ENCODE measurements at regions not wholly inside any gene's neighbourhood (a gene's known extent, or its start where the extent isn't known, plus 50 kb on each side); places are given as distances from the start of the nearest gene placed in this dataset.
"Not testable (repeated sequence)": the region's sequence is repeated elsewhere in the genome, so short reads cannot be mapped to it uniquely, and the experiment has no call there.

- no CpG with 5 or more reads among the region's 2 CpGs for WGBS (ENCODE audit: insufficient coverage, insufficient read length)
- Histone ChIP-seq H3K4me1 (ENCODE audit: control insufficient read depth, insufficient read depth, low read length) (no peaks in the 10 kb centered on the region), H3K4me3 (ENCODE audit: low read length) (no peak overlapping the region), H3K36me3 (ENCODE audit: control insufficient read depth, insufficient read depth, low read length) (no peaks in the 10 kb centered on the region), H3K27me3 (ENCODE audit: control insufficient read depth, insufficient read depth, low read length) (no peaks in the 10 kb centered on the region), H3K9me3 (ENCODE audit: control insufficient read depth, insufficient read depth, low read length) (no peaks in the 10 kb centered on the region), H3K27ac (ENCODE audit: low read length) (no peak overlapping the region)
- no peak for DNase-seq (ENCODE audit: low read depth, low spot score)
These were observed 626.6 kb upstream of the CITED2 start for GRCh38 chr6:140001005-140001404.

- no CpG with 5 or more reads among the region's 18 CpGs for WGBS (ENCODE audit: insufficient coverage, insufficient read length)
- not testable (repeated sequence) for H3K9me3 ChIP-seq (ENCODE audit: control insufficient read depth, insufficient read depth, low read length)
These were observed 625.2 kb upstream of the CITED2 start for GRCh38 chr6:139999661-140000060.

DNA sequence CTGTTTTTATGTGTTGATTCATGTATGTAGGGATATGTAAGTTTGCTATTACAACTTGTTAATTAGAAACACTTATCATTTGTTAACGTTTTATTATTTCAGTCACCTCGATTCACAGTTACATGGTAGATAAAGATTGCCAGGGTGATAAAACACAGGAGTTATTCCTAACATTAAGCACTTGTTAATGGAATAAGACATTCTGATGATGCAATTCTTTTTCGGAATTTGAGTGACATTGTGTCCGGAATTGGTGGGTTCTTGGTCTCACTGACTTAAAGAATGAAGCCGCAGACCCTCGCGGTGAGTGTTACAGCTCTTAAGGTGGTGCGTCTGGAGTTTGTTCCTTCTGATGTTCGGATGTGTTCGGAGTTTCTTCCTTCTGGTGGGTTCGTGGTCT, 624.0 kb upstream of the CITED2 start:
- WGBS (ENCODE audit: insufficient coverage, insufficient read length) = no CpG with 5 or more reads among the region's 11 CpGs
- not testable (repeated sequence) for H3K36me3 ChIP-seq (ENCODE audit: control insufficient read depth, insufficient read depth, low read length); H3K27ac ChIP-seq (ENCODE audit: low read length); H3K4me3 ChIP-seq (ENCODE audit: low read length); H3K27me3 ChIP-seq (ENCODE audit: control insufficient read depth, insufficient read depth, low read length); H3K9me3 ChIP-seq (ENCODE audit: control insufficient read depth, insufficient read depth, low read length); H3K4me1 ChIP-seq (ENCODE audit: control insufficient read depth, insufficient read depth, low read length); DNase-seq (ENCODE audit: low read depth, low spot score)

More at GRCh38 chr6:139999661-140000060, 625.2 kb upstream of the CITED2 start:
- H3K27me3 ChIP-seq (ENCODE audit: control insufficient read depth, insufficient read depth, low read length); H3K36me3 ChIP-seq (ENCODE audit: control insufficient read depth, insufficient read depth, low read length); H3K27ac ChIP-seq (ENCODE audit: low read length); H3K4me1 ChIP-seq (ENCODE audit: control insufficient read depth, insufficient read depth, low read length); DNase-seq (ENCODE audit: low read depth, low spot score); H3K4me3 ChIP-seq (ENCODE audit: low read length): not testable (repeated sequence)

GRCh38 chr6:139996253-139996834, 621.9 kb upstream of the CITED2 start:
- DNase-seq (ENCODE audit: low read depth, low spot score) = no peak
- Histone ChIP-seq H3K27ac (ENCODE audit: low read length) (no peak overlapping the region), H3K9me3 (ENCODE audit: control insufficient read depth, insufficient read depth, low read length) (no peaks in the 10 kb centered on the region), H3K4me3 (ENCODE audit: low read length) (no peak overlapping the region), H3K4me1 (ENCODE audit: control insufficient read depth, insufficient read depth, low read length) (no peaks in the 10 kb centered on the region), H3K27me3 (ENCODE audit: control insufficient read depth, insufficient read depth, low read length) (no peaks in the 10 kb centered on the region), H3K36me3 (ENCODE audit: control insufficient read depth, insufficient read depth, low read length) (no peaks in the 10 kb centered on the region)
- WGBS (ENCODE audit: insufficient coverage, insufficient read length) = no CpG with 5 or more reads among the region's 6 CpGs

- no peaks in the 10 kb centered on the region for H3K9me3 ChIP-seq (ENCODE audit: control insufficient read depth, insufficient read depth, low read length)
- H3K4me3 ChIP-seq (ENCODE audit: low read length) = no peak overlapping the region
- no peaks in the 10 kb centered on the region for H3K36me3 ChIP-seq (ENCODE audit: control insufficient read depth, insufficient read depth, low read length)
- no peak for DNase-seq (ENCODE audit: low read depth, low spot score)
- H3K4me1 ChIP-seq (ENCODE audit: control insufficient read depth, insufficient read depth, low read length) = no peaks in the 10 kb centered on the region
- no peak overlapping the region for H3K27ac ChIP-seq (ENCODE audit: low read length)
- H3K27me3 ChIP-seq (ENCODE audit: control insufficient read depth, insufficient read depth, low read length) = no peaks in the 10 kb centered on the region
These were observed 620.5 kb upstream of the CITED2 start for GRCh38 chr6:139994998-139995397.

DNA sequence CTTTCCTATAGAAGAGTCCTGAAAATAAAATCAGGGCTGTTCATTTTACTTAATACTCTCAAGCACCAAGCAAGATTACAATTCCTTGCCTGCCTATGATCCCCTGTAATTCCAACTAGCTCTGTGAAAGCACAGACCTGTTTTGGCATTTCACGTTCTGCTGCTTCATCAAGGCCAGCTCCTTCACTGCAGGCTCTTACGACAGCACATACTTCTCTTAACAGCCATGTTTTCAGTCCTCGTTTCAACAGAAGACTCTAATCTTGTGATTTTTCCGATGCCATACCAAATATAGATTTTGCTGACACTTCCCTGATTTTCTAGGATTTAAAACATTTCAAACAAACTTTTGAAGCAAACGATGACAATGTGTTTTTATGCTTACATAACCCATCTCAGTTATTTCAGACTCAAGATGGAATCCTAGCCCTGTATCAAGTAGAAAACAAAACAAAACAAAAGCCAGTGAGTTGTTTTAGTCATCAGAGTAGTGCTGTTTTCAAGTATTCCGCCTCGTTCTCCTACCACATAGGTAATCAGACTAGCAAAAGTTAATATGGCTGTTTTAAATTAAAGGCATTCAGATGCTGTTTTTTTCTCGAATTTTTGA, 616.5 kb upstream of the CITED2 start:
- H3K27me3 ChIP-seq (ENCODE audit: control insufficient read depth, insufficient read depth, low read length) = no peaks in the 10 kb centered on the region
- no peak overlapping the region for H3K27ac ChIP-seq (ENCODE audit: low read length)
- no peak for DNase-seq (ENCODE audit: low read depth, low spot score)
- H3K36me3 ChIP-seq (ENCODE audit: control insufficient read depth, insufficient read depth, low read length) = no peaks in the 10 kb centered on the region
- no peaks in the 10 kb centered on the region for H3K9me3 ChIP-seq (ENCODE audit: control insufficient read depth, insufficient read depth, low read length)
- H3K4me1 ChIP-seq (ENCODE audit: control insufficient read depth, insufficient read depth, low read length) = no peaks in the 10 kb centered on the region
- WGBS (ENCODE audit: insufficient coverage, insufficient read length) = no CpG with 5 or more reads among the region's 8 CpGs
- H3K4me3 ChIP-seq (ENCODE audit: low read length) = no peak overlapping the region

- H3K4me3 ChIP-seq (ENCODE audit: low read length) = no peak overlapping the region
- no peaks in the 10 kb centered on the region for H3K4me1 ChIP-seq (ENCODE audit: control insufficient read depth, insufficient read depth, low read length)
- H3K27me3 ChIP-seq (ENCODE audit: control insufficient read depth, insufficient read depth, low read length) = no peaks in the 10 kb centered on the region
- no peak overlapping the region for H3K27ac ChIP-seq (ENCODE audit: low read length)
- H3K36me3 ChIP-seq (ENCODE audit: control insufficient read depth, insufficient read depth, low read length) = no peaks in the 10 kb centered on the region
- no peak for DNase-seq (ENCODE audit: low read depth, low spot score)
- WGBS (ENCODE audit: insufficient coverage, insufficient read length) = no CpG with 5 or more reads among the region's 4 CpGs
- no peaks in the 10 kb centered on the region for H3K9me3 ChIP-seq (ENCODE audit: control insufficient read depth, insufficient read depth, low read length)
These were observed 615.7 kb upstream of the CITED2 start for GRCh38 chr6:139990026-139990686.

GRCh38 chr6:139988685-139989084, 614.2 kb upstream of the CITED2 start:
- Histone ChIP-seq H3K27ac (ENCODE audit: low read length) (no peak overlapping the region), H3K9me3 (ENCODE audit: control insufficient read depth, insufficient read depth, low read length) (no peaks in the 10 kb centered on the region)
- DNase-seq (ENCODE audit: low read depth, low spot score) = no peak

DNA sequence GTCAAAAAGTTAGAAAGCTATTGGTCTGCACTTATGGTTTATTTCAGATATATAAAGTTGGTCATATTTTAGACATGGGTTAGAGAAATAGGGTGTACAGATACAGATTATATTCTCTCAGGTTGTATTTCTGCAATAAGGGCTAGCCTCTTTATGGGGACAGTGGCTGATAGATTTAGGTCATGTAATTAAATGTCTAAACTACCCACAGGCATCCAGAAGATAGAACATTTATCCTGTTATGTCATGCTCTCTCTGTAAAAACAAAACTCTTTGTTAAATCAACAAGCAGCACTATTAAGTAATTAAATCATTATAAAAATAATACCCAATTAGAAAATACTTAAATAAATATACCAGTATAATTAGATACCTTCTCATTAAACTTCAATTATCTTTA, 612.6 kb upstream of the CITED2 start:
- Histone ChIP-seq H3K27ac (ENCODE audit: low read length) (no peak overlapping the region), H3K27me3 (ENCODE audit: control insufficient read depth, insufficient read depth, low read length) (no peaks in the 10 kb centered on the region), H3K36me3 (ENCODE audit: control insufficient read depth, insufficient read depth, low read length) (no peaks in the 10 kb centered on the region), H3K4me3 (ENCODE audit: low read length) (no peak overlapping the region), H3K9me3 (ENCODE audit: control insufficient read depth, insufficient read depth, low read length) (no peaks in the 10 kb centered on the region), H3K4me1 (ENCODE audit: control insufficient read depth, insufficient read depth, low read length) (peaks cover 1% of the 10 kb centered on the region; the same call in 1 of the 2 replicates)
- DNase-seq (ENCODE audit: low read depth, low spot score) = no peak

More at GRCh38 chr6:139988685-139989084, 614.2 kb upstream of the CITED2 start:
- Histone ChIP-seq H3K27me3 (ENCODE audit: control insufficient read depth, insufficient read depth, low read length) (no peaks in the 10 kb centered on the region), H3K4me3 (ENCODE audit: low read length) (no peak overlapping the region), H3K36me3 (ENCODE audit: control insufficient read depth, insufficient read depth, low read length) (no peaks in the 10 kb centered on the region), H3K4me1 (ENCODE audit: control insufficient read depth, insufficient read depth, low read length) (no peaks in the 10 kb centered on the region)

GRCh38 chr6:139985236-139985815, 610.9 kb upstream of the CITED2 start:
- Histone ChIP-seq H3K4me3 (ENCODE audit: low read length) (no peak overlapping the region), H3K9me3 (ENCODE audit: control insufficient read depth, insufficient read depth, low read length) (no peaks in the 10 kb centered on the region), H3K27me3 (ENCODE audit: control insufficient read depth, insufficient read depth, low read length) (no peaks in the 10 kb centered on the region), H3K4me1 (ENCODE audit: control insufficient read depth, insufficient read depth, low read length) (peaks cover 2% of the 10 kb centered on the region; the same call in 1 of the 2 replicates), H3K36me3 (ENCODE audit: control insufficient read depth, insufficient read depth, low read length) (no peaks in the 10 kb centered on the region), H3K27ac (ENCODE audit: low read length) (no peak overlapping the region)
- no peak for DNase-seq (ENCODE audit: low read depth, low spot score)

DNA sequence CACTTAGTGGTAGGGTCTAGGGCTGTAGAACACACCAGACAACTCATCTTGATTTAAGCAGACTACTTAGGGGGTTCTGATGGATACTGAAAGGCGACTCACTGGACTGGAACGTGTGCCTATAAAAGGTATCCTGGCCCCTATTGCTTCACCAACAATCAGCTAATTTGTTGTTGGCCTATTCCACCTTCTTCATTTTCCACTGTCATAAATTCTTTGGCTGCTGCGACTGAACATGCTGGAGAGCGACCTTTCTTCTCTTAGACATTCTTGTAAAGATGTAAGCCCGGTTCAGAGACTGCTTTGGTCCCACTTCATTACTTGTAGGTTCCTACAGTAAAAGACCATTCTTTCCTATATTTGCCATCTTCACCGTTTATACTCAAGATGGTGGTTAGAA, 609.9 kb upstream of the CITED2 start:
- no peak overlapping the region for H3K27ac ChIP-seq (ENCODE audit: low read length)

More for the DNA sequence above, 609.9 kb upstream of the CITED2 start:
- H3K27me3 ChIP-seq (ENCODE audit: control insufficient read depth, insufficient read depth, low read length) = no peaks in the 10 kb centered on the region
- peaks cover 2% of the 10 kb centered on the region; the same call in 1 of the 2 replicates for H3K4me1 ChIP-seq (ENCODE audit: control insufficient read depth, insufficient read depth, low read length)
- WGBS (ENCODE audit: insufficient coverage, insufficient read length) = no CpG with 5 or more reads among the region's 6 CpGs
- no peaks in the 10 kb centered on the region for H3K36me3 ChIP-seq (ENCODE audit: control insufficient read depth, insufficient read depth, low read length)
- no peak overlapping the region for H3K4me3 ChIP-seq (ENCODE audit: low read length)
- no peaks in the 10 kb centered on the region for H3K9me3 ChIP-seq (ENCODE audit: control insufficient read depth, insufficient read depth, low read length)
- no peak for DNase-seq (ENCODE audit: low read depth, low spot score)

Measured in iPS DF 6.9 (cell line).